H54 (cell line): ENCODE measurements at regions not wholly inside any gene's neighbourhood (a gene's known extent, or its start where the extent isn't known, plus 50 kb on each side); places are given as distances from the start of the nearest gene placed in this dataset.
"Not testable (repeated sequence)": the region's sequence is repeated elsewhere in the genome, so short reads cannot be mapped to it uniquely, and the experiment has no call there.

Experiments
- DNase-seq: peaks from one replicate; pipeline ENCODE4 v3.0.0; 2011; ENCODE audit warnings: low spot score, mixed read lengths; ENCODE audit not compliant: insufficient read length
- FAIRE-seq: peaks from 3 replicates; lab custom pipeline; 2011; peaks lifted over from hg19 to GRCh38; lab: Jason Lieb, UNC
- POLR2A ChIP-seq: IDR thresholded peaks from 2 replicates; pipeline ENCODE4 v1.6.1; 2011; ENCODE audit warnings: low read depth, mild to moderate bottlenecking, low read length

- TF ChIP-seq POLR2A: no peak
- no peak for FAIRE-seq
- no peak for DNase-seq
Observed at GRCh38 chr6:40693768-40694167, 106.6 kb upstream of the LRFN2 start.

- TF ChIP-seq POLR2A: no peak
- FAIRE-seq (no peak), DNase-seq (no peak)
Observed at GRCh38 chr6:40692337-40692736, 105.2 kb upstream of the LRFN2 start.

GRCh38 chr6:40689185-40689584 is 102.0 kb upstream of the LRFN2 start:
- DNase-seq: no peak
- TF ChIP-seq POLR2A: no peak
- no peak for FAIRE-seq

DNA sequence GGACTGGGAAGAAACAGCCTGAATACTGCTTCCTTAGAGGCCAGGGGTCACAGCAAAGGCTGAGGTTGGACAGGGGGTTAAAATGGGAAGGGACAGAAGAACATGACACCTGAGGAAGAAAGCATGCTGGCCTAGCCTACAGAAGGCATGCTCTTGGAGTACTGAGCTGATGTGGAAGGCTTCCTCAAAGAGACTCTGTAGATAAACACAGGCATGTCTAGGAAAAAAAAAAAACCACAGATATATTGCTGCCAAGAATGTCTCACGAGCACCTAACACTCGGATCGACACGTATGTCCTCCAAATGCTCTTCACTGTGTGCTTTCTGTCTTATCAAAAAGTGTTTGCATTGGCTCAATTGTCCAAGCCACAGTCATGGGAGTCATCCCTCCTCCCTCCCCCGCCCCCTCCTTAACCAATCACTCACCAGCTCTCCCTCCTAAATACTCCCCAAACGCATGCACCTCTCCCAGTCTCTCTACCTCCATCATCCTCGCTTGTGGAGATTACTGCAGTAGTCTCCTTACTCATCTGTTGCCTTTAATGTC is 101.1 kb upstream of the LRFN2 start:
- FAIRE-seq (no peak), DNase-seq (no peak)
- no peak for TF ChIP-seq POLR2A

DNA sequence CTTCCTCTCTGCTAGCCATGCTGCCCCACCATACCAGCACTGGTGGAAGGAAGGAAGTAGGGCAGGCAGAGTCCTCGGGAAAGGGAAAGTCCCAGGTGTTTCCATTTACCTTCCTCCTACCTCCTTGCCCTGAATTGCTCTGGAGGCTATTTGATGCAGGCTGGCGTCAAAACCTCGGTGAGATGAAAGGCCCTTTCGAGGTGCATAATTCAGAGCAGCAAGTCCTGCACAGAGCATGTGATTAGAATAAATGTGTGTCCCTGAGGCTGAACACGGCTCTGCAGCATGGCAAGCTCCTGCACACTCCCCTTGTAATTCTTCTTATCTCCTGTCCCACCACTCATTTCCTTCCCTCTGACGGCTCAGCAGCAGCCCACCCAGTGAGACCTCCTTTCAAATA is 98.7 kb upstream of the LRFN2 start:
- FAIRE-seq (no peak), DNase-seq (no peak)
- TF ChIP-seq POLR2A: no peak

DNA sequence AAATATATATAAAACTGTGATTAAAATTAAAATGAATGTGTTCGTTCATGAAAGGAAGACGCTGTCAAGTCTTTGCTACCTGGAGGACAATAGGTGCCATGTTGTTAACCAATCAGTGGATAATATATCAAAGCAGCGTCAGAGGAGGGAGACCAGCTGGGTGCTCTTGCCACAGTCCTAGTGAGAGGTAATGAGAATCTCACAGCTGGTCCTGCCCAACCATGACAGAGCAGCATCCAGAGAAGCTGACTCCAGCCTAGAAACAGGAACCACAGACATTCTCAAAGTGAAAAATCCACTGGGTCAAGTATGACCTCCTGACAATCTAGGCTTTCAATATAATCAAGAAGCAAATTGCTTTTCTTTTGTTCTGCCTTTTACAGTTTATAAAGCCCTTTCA is 94.5 kb upstream of the LRFN2 start:
- no peak for TF ChIP-seq POLR2A

DNA sequence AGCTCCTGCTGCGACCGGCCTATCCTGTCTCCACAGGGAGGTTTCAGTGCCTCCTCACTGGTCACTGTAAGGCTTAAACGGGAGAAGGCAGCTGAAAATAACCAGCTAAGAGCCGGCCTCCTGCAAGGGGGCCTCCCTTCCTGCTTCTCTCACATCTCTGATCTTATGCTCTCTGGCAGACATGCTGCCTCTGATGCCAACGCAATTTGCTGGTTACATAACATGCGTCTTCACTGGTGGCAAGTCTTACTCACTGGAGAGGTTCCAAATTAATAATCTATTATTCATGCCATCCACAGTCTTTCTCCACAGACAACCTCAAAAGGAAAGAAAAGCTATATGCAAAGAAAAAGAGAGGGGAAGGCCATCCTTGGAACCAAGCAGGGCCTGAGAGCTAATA is 91.8 kb upstream of the LRFN2 start:
- DNase-seq (no peak), FAIRE-seq (no peak)
- no peak for TF ChIP-seq POLR2A

More for the DNA sequence above, 94.5 kb upstream of the LRFN2 start:
- no peak for FAIRE-seq
- no peak for DNase-seq

- no peak for TF ChIP-seq POLR2A
- no peak for FAIRE-seq
- no peak for DNase-seq
Observed at GRCh38 chr6:40674170-40674569, 87.0 kb upstream of the LRFN2 start.

DNA sequence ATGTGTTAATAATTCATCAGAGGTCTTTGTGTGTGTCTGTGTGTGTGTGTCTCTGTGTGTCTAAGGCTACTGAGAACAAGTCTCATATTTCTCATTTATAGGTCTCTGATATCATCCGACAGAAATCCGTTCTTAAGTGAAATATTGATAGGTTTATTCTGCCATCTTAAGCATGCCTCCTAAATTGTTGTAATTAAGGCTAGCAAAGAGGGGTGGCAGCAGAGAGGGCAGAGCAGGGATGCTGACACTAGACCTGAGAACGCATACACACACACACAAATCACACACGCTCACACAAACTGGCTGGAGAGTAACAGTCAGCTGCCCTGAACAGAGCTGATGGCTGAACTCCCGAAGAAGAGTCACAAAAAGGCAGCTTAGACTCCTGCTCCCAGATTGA is 84.9 kb upstream of the LRFN2 start:
- no peak for FAIRE-seq
- no peak for TF ChIP-seq POLR2A
- no peak for DNase-seq

GRCh38 chr6:40671694-40672050 is 84.5 kb upstream of the LRFN2 start:
- no peak for FAIRE-seq
- no peak for TF ChIP-seq POLR2A
- no peak for DNase-seq

DNA sequence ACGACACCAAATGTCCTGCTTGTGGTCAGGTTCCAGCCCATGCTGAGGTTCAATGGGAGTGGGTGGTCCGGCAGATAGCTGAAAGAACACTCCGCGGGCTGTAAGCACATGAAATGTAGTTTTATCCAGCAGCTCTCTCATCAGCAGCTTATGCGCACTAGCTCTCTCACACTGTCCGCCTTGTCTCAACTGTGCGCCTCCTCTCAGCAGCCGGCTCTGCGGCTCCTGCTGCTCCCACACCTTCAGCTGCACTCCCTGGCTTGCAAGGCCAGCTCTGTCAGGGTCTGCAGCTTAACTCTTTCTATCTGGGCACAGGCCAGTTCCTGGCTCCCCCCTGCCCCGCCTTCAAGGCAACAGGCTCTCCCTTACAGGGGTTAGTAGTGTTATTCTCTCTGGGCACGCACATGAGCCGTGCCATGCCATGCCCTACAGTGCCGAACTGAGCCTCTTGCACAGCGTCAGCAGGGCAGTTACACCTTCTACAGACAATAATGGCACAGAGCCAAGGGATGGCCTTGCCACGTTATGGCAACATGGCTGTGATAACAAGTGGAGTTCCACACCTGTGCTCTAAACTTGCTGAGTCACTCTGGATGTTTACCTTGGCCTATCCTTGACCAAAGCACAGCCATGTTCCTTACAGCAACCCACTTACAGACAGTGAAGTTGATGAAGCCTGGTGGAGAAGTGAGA is 84.0 kb upstream of the LRFN2 start:
- FAIRE-seq (no peak), DNase-seq (no peak)
- TF ChIP-seq POLR2A: no peak

DNA sequence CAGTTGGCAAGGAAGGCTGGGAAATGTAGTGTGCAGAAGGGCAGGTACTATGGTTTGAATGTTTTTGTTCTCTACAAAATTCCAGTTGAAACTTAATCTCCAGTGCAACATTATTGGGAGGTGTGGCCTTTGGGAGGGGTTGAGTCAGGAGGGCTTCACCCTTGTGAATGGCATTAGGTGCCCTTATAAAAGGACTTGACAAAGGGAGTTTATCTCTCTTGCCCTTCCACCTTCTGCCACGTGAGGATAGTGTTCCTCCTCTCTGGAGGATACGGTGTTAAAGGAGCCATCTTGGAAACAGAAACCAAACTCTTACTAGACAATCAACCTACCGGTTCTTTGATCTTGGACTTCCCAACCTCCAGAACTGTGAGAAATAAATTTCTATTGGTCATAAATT is 82.2 kb upstream of the LRFN2 start:
- FAIRE-seq (no peak), DNase-seq (no peak)
- no peak for TF ChIP-seq POLR2A

DNA sequence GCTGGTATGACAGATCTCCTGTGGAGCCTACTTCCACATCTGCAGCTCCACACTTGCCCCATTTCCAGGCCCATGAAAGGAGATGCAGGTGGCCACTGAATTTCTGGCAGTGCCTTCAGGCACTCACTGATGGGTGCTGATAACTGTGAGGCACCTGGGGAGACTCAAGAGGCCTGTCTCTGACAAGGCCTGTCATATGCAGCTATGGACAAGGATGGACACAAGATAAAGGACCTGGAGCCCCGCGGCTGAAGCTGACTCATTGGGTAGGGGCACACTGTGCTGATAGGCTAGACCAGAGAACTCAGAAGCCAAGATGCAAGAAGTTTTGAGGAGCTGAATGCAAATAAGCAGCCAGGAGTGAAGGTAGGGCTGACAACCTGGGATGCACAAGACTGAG is 81.0 kb upstream of the LRFN2 start:
- no peak for DNase-seq
- TF ChIP-seq POLR2A: no peak
- FAIRE-seq: no peak

- FAIRE-seq (no peak), DNase-seq (no peak)
- no peak for TF ChIP-seq POLR2A
Observed at GRCh38 chr6:40666530-40666929, 79.4 kb upstream of the LRFN2 start.

- no peak for TF ChIP-seq POLR2A
- DNase-seq: no peak
- no peak for FAIRE-seq
Observed at GRCh38 chr6:40661726-40662125, 74.6 kb upstream of the LRFN2 start.

- FAIRE-seq, DNase-seq: not testable (repeated sequence)
Observed at GRCh38 chr6:40656772-40657171, 69.6 kb upstream of the LRFN2 start.
